CD14-positive monocyte (primary cell): ENCODE measurements at regions not wholly inside any gene's neighbourhood (a gene's known extent, or its start where the extent isn't known, plus 50 kb on each side); places are given as distances from the start of the nearest gene placed in this dataset.
"Not testable (repeated sequence)": the region's sequence is repeated elsewhere in the genome, so short reads cannot be mapped to it uniquely, and the experiment has no call there.

Experiments used
- DNase-seq, 3 donors: peaks; one replicate each; pipeline ENCODE4 v3.0.0-alpha.2; 2011 to 2022
- H2AFZ ChIP-seq: 2 replicates; pipeline ENCODE4 v1.6.0; 2012; ENCODE audit warnings: mild to moderate bottlenecking, low read depth, low read length, inconsistent platforms; ENCODE audit not compliant: insufficient read depth, poor library complexity, severe bottlenecking
- H3K27ac ChIP-seq, 2 donors: 1 replicate in 1 of 2; 2 replicates in 1 of 2; pipeline ENCODE4 v1.5.1; 2012 to 2013; ENCODE audit warnings: low read length in 2 of 2, control low read depth in 1 of 2, inconsistent platforms in 1 of 2, low read depth in 1 of 2, mild to moderate bottlenecking in 1 of 2
- H3K27me3 ChIP-seq, 2 donors: one replicate each; pipeline versions ENCODE4 v1.6.0 to v1.6.1; 2011 to 2013; ENCODE audit warnings: low read length in 2 of 2; ENCODE audit not compliant: control insufficient read depth in 2 of 2, insufficient read depth in 2 of 2
- H3K36me3 ChIP-seq, 2 donors: replicated peaks in 1 of 2; 1 replicate in 1 of 2; 2 replicates in 1 of 2; pipeline versions ENCODE4 v1.5.1 to v1.6.1; 2012 to 2013; ENCODE audit warnings: low read length in 2 of 2, control low read depth in 1 of 2, inconsistent platforms in 1 of 2, mild to moderate bottlenecking in 1 of 2; ENCODE audit not compliant: insufficient read depth in 2 of 2, control insufficient read depth in 1 of 2
- H3K4me1 ChIP-seq, 2 donors: 1 replicate in 1 of 2; 2 replicates in 1 of 2; pipeline versions ENCODE4 v1.5.1 to v1.6.1; 2012 to 2013; ENCODE audit warnings: low read length in 2 of 2, control low read depth in 1 of 2, inconsistent platforms in 1 of 2, mild to moderate bottlenecking in 1 of 2, moderate library complexity in 1 of 2; ENCODE audit not compliant: insufficient read depth in 2 of 2, control insufficient read depth in 1 of 2
- H3K4me2 ChIP-seq: replicated peaks from 2 replicates; pipeline ENCODE3; 2012; ENCODE audit warnings: low read length, moderate library complexity, mild to moderate bottlenecking; ENCODE audit not compliant: poor library complexity, severe bottlenecking; ENCODE audit errors: extremely low read depth
- H3K4me3 ChIP-seq, 3 experiments: fragments of 200-600 bp in 1 of 3; sonication (generic) in 1 of 3; replicated peaks in 1 of 3; 1 replicate in 2 of 3; 2 replicates in 1 of 3; pipeline ENCODE4 v1.5.1; 2011 to 2013; ENCODE audit warnings: low read length in 3 of 3, mild to moderate bottlenecking in 3 of 3, control low read depth in 2 of 3, low read depth in 2 of 3, inconsistent platforms in 1 of 3, moderate library complexity in 1 of 3
- H3K79me2 ChIP-seq: 2 replicates; pipeline ENCODE4 v1.6.0; 2012; ENCODE audit warnings: mild to moderate bottlenecking, control low read depth, inconsistent platforms, low read length, moderate library complexity; ENCODE audit not compliant: insufficient read depth
- H3K9ac ChIP-seq: 2 replicates; pipeline ENCODE4 v1.6.0; 2017; ENCODE audit warnings: low read length, mild to moderate bottlenecking; ENCODE audit not compliant: insufficient read depth, poor library complexity, severe bottlenecking
- H3K9me3 ChIP-seq, 2 donors: replicated peaks in 1 of 2; 1 replicate in 1 of 2; 2 replicates in 1 of 2; pipeline versions ENCODE4 v1.5.1 to v1.6.1; 2012 to 2013; ENCODE audit warnings: low read length in 2 of 2, control low read depth in 1 of 2; ENCODE audit not compliant: control insufficient read depth in 1 of 2, insufficient read depth in 1 of 2
- H4K20me1 ChIP-seq: 2 replicates; pipeline ENCODE4 v1.6.0; 2012; ENCODE audit warnings: mild to moderate bottlenecking, low read length, control low read depth, moderate library complexity; ENCODE audit not compliant: insufficient read depth
- H3K27ac Mint-ChIP-seq, 7 donors: one replicate each; pipeline ENCODE4 v1.8.0; 2020; ENCODE audit warnings: mild to moderate bottlenecking in 7 of 7, mixed read lengths in 7 of 7, moderate library complexity in 6 of 7, inconsistent platforms in 2 of 7
- H3K27me3 Mint-ChIP-seq, 3 donors: one replicate each; pipeline ENCODE4 v1.8.0; 2021 to 2022; ENCODE audit warnings: low read depth in 3 of 3, mild to moderate bottlenecking in 3 of 3, mixed read lengths in 3 of 3, moderate library complexity in 3 of 3, inconsistent platforms in 1 of 3
- H3K36me3 Mint-ChIP-seq, 2 donors: one replicate each; pipeline ENCODE4 v1.8.0; 2020; ENCODE audit warnings: mixed read lengths in 2 of 2, inconsistent platforms in 1 of 2, mild to moderate bottlenecking in 1 of 2
- H3K4me1 Mint-ChIP-seq: one replicate; pipeline ENCODE4 v1.8.0; 2020; ENCODE audit warnings: mild to moderate bottlenecking, mixed read lengths
- H3K4me3 Mint-ChIP-seq, 2 donors: one replicate each; pipeline ENCODE4 v1.8.0; 2020; ENCODE audit warnings: mild to moderate bottlenecking in 2 of 2, mixed read lengths in 2 of 2, moderate library complexity in 1 of 2
- H3K9me3 Mint-ChIP-seq, 7 donors: one replicate each; pipeline ENCODE4 v1.8.0; 2020 to 2022; ENCODE audit warnings: mixed read lengths in 7 of 7, mild to moderate bottlenecking in 6 of 7, moderate library complexity in 6 of 7, inconsistent platforms in 2 of 7
- WGBS: methylation state at CpG from one replicate; pipeline ENCODE4 v1.1.5; 2013; ENCODE audit warnings: missing lambda C conversion rate; ENCODE audit not compliant: insufficient coverage; 5-methylcytosine and 5-hydroxymethylcytosine counted together
- intact Hi-C, 2 donors: fragments of 100-400 bp; cut with micrococcal nuclease; formaldehyde crosslinking; loops; one replicate each; pipeline versions ENCODE4 v1.15.0 to v1.15.1; 2023
- TF ChIP-seq, protein P1 (sequence below): fragments of 200-600 bp; IDR thresholded peaks from one replicate; pipeline ENCODE4 v1.8.0; 2022; ENCODE audit warnings: antibody characterized with exemption, mild to moderate bottlenecking

DNA sequence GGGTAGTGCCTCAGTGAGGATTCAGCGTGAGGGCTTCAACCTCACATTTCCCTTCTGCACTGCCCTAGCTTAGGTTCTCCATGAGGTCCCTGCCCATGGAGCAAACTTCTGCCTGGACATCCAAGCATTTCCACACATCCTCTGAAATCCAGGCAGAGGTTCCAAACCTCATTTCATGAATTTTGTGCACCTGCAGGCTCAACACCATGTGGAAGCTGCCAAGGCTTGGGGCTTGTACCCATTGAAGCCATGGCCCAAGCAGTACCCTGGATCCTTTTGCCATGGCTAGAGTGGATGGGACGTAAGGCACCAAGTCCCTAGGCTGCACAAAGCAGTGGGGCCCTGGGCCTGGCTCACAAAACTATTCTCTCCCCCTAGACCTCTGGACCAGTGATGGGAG is 877.1 kb upstream of the KLHL1 start:
- Histone ChIP-seq H3K27me3 (no peaks in the 10 kb centered on the region), H3K4me1 (no peaks in the 10 kb centered on the region), H3K4me3 (no peak overlapping the region), H3K79me2 (no peaks in the 10 kb centered on the region), H3K9ac (no peak overlapping the region), H4K20me1 (no peaks in the 10 kb centered on the region), H3K36me3 (no peaks in the 10 kb centered on the region), H3K4me2 (no peak overlapping the region), H2AFZ (no peak overlapping the region), H3K27ac (no peak overlapping the region), H3K9me3 (peaks cover 4 to 13% of the 10 kb centered on the region in 2 donors)
- WGBS, result 100% methylated on average over 1 of the region's 2 CpGs
- Mint-ChIP-seq H3K27me3 (peaks cover 0 to 5% (median 2%) of the 10 kb centered on the region in 3 donors), H3K4me1 (no peaks in the 10 kb centered on the region), H3K9me3 (peaks cover 5 to 20% (median 9%) of the 10 kb centered on the region in 7 donors), H3K4me3 (no peak overlapping the region), H3K27ac (no peak overlapping the region), H3K36me3 (no peaks in the 10 kb centered on the region)
- DNase-seq, result no peak
- TF ChIP-seq, protein P1, sequence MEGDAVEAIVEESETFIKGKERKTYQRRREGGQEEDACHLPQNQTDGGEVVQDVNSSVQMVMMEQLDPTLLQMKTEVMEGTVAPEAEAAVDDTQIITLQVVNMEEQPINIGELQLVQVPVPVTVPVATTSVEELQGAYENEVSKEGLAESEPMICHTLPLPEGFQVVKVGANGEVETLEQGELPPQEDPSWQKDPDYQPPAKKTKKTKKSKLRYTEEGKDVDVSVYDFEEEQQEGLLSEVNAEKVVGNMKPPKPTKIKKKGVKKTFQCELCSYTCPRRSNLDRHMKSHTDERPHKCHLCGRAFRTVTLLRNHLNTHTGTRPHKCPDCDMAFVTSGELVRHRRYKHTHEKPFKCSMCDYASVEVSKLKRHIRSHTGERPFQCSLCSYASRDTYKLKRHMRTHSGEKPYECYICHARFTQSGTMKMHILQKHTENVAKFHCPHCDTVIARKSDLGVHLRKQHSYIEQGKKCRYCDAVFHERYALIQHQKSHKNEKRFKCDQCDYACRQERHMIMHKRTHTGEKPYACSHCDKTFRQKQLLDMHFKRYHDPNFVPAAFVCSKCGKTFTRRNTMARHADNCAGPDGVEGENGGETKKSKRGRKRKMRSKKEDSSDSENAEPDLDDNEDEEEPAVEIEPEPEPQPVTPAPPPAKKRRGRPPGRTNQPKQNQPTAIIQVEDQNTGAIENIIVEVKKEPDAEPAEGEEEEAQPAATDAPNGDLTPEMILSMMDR, result no peak
- intact Hi-C loops, result no loop called here

DNA sequence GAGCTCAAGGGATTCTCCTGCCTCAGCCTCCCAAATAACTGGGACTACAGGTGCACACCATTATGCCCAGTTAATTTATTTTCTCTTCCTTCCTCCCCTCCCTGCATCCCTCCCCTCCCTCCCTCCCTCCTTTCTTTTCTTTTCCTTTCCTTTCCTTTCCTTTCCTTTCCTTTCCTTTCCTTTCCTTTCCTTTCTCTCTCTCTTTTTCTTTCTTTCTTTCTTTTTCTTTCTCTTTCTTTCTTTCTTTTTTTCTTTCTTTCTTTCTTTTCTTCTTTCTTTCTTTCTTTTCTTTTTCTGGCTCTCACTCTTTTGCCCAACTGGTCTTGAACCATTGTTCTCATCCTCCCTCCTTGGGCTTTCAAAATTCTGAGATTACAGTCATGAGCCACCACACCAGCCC is 873.0 kb upstream of the KLHL1 start:
- H3K4me3 Mint-ChIP-seq, H3K9ac ChIP-seq, H3K79me2 ChIP-seq, DNase-seq, H4K20me1 ChIP-seq, H3K4me1 Mint-ChIP-seq, H3K4me2 ChIP-seq, H3K27ac Mint-ChIP-seq, H3K4me3 ChIP-seq, H3K27me3 Mint-ChIP-seq, H3K27me3 ChIP-seq, H3K27ac ChIP-seq, H3K36me3 Mint-ChIP-seq, H3K36me3 ChIP-seq, H3K9me3 ChIP-seq, H3K4me1 ChIP-seq, intact Hi-C loops, H2AFZ ChIP-seq: not testable (repeated sequence)
- H3K9me3 Mint-ChIP-seq, result peaks cover 2 to 13% (median 5%) of the 10 kb centered on the region in 7 donors
